ENCODE measurements at regions not wholly inside any gene's neighbourhood (a gene's known extent, or its start where the extent isn't known, plus 50 kb on each side); places are given as distances from the start of the nearest gene placed in this dataset.
"Not testable (repeated sequence)": the region's sequence is repeated elsewhere in the genome, so short reads cannot be mapped to it uniquely, and the experiment has no call there.

GRCh38 chr13:63546524-63546923 lies 2130.9 kb upstream of the PCDH20 start:
- DNase-seq (ENCODE audit: low spot score): no peak

- no peak for DNase-seq (ENCODE audit: low spot score)
Observed at GRCh38 chr13:63542770-63543169, 2127.1 kb upstream of the PCDH20 start.

DNA sequence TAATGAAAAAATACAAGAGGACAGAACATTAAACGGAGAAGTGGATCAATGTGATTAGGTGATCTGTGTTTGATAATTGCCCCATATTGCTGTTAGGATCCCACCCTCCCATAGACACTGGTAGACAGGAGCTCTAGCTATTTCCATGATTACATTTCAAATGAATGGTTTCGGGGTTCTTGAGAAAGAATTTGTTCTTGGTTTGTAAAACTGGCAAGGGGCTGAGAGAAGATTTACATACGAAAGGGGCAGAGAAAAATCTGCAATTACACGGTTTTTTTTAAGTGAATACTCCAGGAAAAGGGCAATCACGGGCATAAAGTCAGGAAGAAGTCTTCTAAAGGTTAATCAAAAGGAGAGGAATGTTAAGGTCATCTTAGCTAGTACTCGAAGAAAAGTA lies 2125.7 kb upstream of the PCDH20 start:
- no peak for DNase-seq (ENCODE audit: low spot score)

DNA sequence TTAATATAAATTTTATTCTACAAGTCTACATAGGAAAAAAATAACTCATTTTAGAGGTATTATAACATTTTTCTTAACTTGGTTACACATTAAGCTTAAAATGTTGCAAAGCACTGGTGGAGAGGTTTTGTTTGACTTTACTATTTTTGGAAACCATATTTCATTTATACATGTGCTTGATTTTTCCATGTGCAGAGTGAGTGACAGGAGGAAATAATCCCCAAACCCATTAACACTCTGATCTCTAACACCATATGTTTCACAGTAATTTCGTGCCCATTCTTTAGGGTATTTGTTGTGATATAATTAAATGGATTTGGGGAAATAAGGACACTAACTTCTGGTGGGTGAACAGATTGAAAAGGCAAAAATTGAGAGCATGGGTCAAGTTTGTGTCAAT lies 2124.4 kb upstream of the PCDH20 start:
- no peak for DNase-seq (ENCODE audit: low spot score)

DNA sequence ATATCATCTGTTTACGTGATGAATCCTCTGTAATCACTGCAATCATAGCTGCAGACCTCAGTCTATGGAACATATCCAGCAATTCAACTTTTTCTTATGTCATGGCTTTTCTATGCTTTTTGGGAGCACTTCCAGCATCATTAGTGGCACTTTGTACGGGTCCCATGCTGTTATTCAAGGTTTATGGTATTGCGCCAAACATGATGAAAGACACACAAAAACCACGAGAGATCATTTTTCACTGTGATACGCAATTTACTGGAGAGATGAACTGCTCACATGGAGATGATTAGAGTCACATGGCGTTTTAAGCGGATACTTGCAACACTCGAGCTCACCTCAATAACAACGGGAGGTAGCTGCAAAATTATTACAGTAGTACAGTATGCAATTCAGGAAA lies 2101.7 kb upstream of the PCDH20 start:
- no peak for DNase-seq (ENCODE audit: low spot score)

DNA sequence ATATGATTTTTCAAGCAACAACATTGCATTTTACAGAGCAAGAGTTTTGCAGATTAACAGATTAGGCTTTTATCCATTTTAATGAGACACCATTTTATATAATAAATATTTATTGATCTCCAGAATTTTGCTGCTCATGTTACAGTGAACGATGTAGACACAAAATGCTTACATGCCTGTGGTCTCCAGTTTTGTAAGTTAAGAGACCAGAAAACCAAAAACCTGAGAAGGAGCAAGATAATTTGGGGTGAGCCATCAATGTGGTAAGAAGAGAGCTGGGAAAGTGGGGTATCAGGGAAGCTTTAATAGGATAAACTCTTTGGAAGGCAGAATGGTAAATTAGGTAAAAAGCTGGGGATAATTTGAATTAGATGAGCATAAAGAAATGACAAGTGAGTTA lies 2100.5 kb upstream of the PCDH20 start:
- no peak for DNase-seq (ENCODE audit: low spot score)

DNA sequence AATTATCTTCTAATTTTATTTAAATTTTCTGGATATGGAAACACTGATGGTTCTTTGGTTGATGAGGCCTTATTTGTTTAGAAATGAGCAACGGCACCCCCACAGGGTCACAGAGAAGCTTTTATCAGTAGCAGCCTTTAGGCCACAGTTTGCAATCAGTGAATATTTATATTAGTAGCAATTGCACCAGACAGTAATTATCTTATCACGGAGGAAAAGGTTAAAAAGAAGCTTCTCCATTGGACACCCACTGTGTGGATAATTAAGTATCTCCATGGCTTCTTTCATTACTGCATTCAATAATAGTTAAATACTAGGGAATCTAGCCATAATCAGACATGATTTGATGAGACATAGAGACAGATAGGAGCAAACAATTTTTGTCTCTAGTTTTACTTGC lies 2099.2 kb upstream of the PCDH20 start:
- DNase-seq (ENCODE audit: low spot score): no peak

- no peak for DNase-seq (ENCODE audit: low spot score)
Observed at GRCh38 chr13:63512095-63512494, 2096.4 kb upstream of the PCDH20 start.

GRCh38 chr13:63501702-63502101 lies 2086.1 kb upstream of the PCDH20 start:
- no peak for DNase-seq (ENCODE audit: low spot score)

- DNase-seq (ENCODE audit: low spot score): peak; percentile 4
Observed at GRCh38 chr13:63497601-63498000, 2082.0 kb upstream of the PCDH20 start.

- no peak for DNase-seq (ENCODE audit: low spot score)
Observed at GRCh38 chr13:63492604-63493003, 2077.0 kb upstream of the PCDH20 start.

DNA sequence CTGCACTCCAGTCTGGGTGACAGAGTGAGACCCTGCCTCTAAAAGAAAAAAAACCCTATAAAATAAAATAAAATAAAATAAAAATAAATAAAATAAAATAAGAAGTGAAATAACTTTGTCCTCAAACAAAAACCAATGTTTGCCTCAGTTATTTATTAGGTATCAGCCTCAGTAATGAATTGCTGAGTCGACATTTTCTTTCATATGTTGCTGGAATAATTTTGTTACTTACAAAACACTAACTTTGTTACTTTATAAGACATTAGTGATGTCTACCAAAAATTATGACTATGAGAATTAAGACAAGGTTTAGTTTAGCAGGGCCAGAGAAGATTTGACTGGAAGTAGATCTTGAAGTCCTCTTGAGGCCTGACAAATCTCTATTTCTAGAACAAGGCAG lies 2074.5 kb upstream of the PCDH20 start:
- DNase-seq (ENCODE audit: low spot score): no peak

DNA sequence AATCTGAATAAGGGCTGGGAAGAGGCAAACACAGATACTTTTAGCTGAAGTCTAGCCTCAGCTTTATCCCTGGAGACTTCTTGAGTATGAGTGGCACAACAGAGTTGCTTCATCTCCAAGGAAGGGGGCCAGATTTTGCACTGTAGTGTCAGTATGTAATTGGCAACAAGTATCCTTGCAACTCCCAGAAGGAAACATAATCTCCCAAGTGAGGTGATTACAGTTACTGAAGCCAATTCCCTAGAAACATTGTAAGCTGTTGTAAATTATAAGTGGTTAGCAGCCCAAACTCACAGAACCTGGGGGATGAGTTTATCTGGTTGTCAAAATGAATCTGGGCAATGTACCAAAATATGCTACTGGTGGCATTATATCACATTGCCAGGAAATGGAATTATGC lies 2065.7 kb upstream of the PCDH20 start:
- DNase-seq (ENCODE audit: low spot score): peak; percentile 3

DNA sequence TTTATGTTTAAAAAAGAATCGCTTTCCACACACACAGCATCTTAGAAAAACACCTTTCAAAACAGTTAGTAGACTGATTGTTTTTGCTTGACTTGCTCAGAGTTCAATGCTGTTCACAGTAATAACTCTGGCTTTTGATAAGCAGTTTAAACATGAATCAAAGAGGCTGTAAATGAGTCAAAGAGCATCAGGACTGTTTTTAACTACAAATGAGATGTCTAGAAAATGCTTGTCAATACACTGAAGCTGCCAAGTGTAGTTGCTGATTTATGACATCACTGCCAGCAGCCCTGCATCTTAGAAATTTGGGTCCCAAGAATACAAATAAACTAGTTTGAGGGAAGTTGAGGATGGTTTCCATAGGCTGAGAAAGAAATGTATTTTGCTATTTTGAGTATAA lies 2057.1 kb upstream of the PCDH20 start:
- no peak for DNase-seq (ENCODE audit: low spot score)

DNA sequence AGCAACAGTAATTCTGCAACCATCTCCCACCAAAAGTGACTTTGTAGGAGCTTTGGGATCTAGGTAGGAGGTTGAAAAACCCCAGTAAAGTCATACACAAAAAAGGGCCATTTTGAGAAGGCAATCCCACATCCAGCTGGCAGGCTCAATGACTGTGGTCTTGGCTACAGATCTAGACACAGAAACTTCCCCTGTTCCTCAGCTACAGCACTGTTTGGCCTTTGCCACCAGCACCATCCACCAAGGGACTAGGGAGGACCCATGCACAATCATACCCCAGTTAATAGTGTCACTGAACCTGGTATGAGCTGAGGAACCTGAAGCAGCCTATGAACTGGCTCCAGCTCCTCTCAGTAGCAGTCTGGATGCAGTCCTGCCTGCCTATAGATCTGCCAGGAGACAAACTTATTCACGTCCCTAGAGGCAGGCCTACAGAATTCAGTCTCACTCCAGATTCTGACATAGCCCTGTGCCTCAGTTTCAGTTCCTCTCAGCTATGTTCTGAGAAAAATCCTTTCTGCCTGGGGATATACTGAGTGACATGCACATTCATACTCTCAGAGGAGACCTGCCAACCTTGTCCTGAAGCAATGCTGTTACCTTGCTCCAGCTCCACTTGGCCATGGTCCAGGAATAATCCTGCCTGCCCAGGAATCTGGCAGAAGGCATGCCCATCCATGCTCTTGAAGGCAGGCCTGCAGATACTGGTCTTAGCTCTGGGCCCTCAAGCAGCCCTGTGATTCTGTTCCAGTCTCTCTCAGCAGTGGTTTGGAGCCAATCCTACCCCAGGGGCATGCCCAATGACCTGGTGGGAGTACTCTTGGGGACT lies 2048.3 kb upstream of the PCDH20 start:
- no peak for DNase-seq (ENCODE audit: low spot score)

DNA sequence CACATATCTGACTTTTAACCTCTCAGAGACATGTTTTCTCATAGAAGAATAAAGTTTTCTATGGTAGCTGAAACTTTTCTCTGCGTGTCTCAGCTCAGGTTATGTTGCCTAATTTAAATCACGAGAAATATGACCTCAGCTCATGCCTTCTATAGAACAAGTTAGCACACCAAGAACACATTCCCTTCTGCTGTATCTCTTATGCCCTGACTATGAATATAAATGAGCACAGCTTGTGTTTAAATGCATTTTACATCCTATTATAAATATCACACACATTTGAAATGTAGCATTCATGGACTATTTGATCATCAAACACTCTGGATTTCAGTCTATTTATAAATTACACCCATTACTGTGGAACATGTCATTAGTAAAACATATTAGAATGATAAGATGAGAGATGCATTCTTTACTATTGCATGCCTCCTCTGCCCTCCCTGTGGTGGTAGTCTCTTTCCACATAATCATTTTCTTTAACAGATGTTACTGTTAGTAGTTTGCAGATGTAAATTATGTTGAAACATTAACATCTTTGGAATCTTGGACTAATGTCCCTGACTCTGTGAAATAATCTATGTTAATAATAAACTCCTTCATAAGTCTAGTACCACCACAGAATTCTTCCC lies 2044.9 kb upstream of the PCDH20 start:
- no peak for DNase-seq (ENCODE audit: low spot score)

DNA sequence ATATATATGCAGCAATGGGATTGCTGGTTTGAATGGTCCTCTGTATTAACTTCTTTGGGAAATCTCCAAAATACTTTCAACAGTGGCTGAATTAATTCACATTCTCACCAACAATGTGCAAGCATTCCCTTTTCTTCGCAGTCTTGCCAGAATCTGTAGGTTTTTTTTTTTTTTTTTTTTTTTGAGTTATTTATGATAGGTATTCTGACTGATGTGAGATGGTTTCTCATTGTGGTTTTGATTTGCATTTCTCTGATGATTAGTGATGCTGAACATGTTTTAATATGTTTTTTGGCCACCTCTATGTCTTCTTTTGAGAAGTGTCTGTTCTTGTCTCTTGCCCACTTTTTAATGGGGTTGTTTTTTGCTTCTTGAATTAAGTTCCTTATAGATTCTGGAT lies 2041.5 kb upstream of the PCDH20 start:
- no peak for DNase-seq (ENCODE audit: low spot score)

- DNase-seq (ENCODE audit: low spot score): no peak
Observed at GRCh38 chr13:63455938-63456337, 2040.3 kb upstream of the PCDH20 start.

GRCh38 chr13:63449550-63449949 lies 2033.9 kb upstream of the PCDH20 start:
- no peak for DNase-seq (ENCODE audit: low spot score)

GRCh38 chr13:63448692-63449091 lies 2033.0 kb upstream of the PCDH20 start:
- no peak for DNase-seq (ENCODE audit: low spot score)

- DNase-seq (ENCODE audit: low spot score): no peak
Observed at GRCh38 chr13:63446329-63446728, 2030.7 kb upstream of the PCDH20 start.

DNA sequence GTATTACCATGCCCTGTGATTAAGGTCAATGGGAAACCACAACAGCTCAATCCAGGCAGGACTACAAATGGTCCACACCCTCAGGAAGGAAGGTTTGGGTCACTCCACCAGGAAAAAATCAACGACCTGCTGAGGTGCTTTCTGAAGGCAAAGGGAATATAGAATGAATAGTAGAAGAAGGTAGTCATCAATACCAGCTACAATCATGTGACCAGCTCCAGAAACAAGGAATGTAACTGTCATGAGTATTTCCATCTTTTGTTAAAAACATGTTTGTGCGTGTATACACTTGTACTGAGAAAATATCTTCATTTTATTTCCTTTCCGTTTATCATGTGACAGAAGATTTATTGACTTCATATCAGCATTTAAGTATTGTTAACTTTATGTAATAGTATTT lies 2028.6 kb upstream of the PCDH20 start:
- not testable (repeated sequence) for DNase-seq (ENCODE audit: low spot score)

GRCh38 chr13:63438951-63439350 lies 2023.3 kb upstream of the PCDH20 start:
- DNase-seq (ENCODE audit: low spot score): no peak

GRCh38 chr13:63436325-63436668 lies 2020.6 kb upstream of the PCDH20 start:
- no peak for DNase-seq (ENCODE audit: low spot score)

Measured in AG08395 (cell line).